K562 (cell line): ENCODE measurements at regions not wholly inside any gene's neighbourhood (a gene's known extent, or its start where the extent isn't known, plus 50 kb on each side); places are given as distances from the start of the nearest gene placed in this dataset.

Source experiments
- ADNP ChIP-seq: fragments of 200-800 bp; sonication (Bioruptor generic); IDR thresholded peaks from 2 replicates; pipeline ENCODE4 v1.6.1; 2016; ENCODE audit warnings: missing genetic modification characterization, missing compliant biosample characterization
- FOXK1 ChIP-seq: sonication (generic); formaldehyde crosslinking; IDR thresholded peaks from 2 replicates; pipeline ENCODE4 v1.8.0; 2022; ENCODE audit warnings: missing genetic modification reagents, mild to moderate bottlenecking, borderline replicate concordance
- HLTF ChIP-seq: fragments of 450-650 bp; IDR thresholded peaks from 2 replicates; pipeline ENCODE4 v1.6.1; 2016
- HNRNPLL ChIP-seq: fragments of 200-400 bp; formaldehyde crosslinking; IDR thresholded peaks from 2 replicates; pipeline ENCODE4 v1.6.1; 2017; ENCODE audit warnings: low read length, low read depth, mild to moderate bottlenecking; ENCODE audit not compliant: poor library complexity, severe bottlenecking
- REST ChIP-seq, 2 experiments: fragments of 450-650 bp; formaldehyde crosslinking in 1 of 2; IDR thresholded peaks; 2 replicates each; pipeline versions ENCODE4 v1.4.0 to v1.6.1; 2014 to 2020; ENCODE audit warnings: mild to moderate bottlenecking in 2 of 2, borderline replicate concordance in 1 of 2, low read depth in 1 of 2
- ZBTB7A ChIP-seq: IDR thresholded peaks from 2 replicates; pipeline ENCODE4 v1.6.1; 2011; ENCODE audit warnings: low read depth, mild to moderate bottlenecking, low read length, moderate library complexity, borderline replicate concordance; ENCODE audit not compliant: control insufficient read depth

DNA sequence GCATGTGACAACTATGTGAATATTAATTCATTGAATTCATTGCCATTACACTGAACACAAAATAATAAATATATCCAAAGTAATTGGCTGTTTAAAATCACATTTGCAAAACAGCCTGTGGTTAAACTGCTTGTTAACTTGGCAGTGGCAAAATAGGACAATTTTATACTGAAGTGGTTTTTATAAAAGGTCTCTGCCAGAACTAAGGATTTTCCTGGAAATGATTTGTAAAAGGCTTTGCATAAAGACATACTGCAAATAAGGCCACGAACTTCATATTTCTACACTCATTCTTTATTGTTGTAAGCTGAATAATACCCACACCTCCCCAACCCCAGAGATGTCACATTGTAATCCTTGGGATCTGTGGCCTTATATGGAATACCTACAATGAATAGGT lies 370.3 kb upstream of the RGMB start (continued):
- TF ChIP-seq HNRNPLL (no peak), REST (IDR thresholded peaks at IDR 0.05; ENCODE audit: borderline replicate concordance) (no peak), REST (CRISPR knock-in tag; IDR thresholded peaks at IDR 0.05; ENCODE audit: low read depth) (no peak), ADNP (tag) (no peak), ZBTB7A (no peak), HLTF (no peak), FOXK1 (CRISPR knock-in tag) (no peak)
